GM12878 (cell line): ENCODE measurements at regions not wholly inside any gene's neighbourhood (a gene's known extent, or its start where the extent isn't known, plus 50 kb on each side); places are given as distances from the start of the nearest gene placed in this dataset.

Source experiments
- ATAC-seq: fragments of 200-7000 bp; cut with Tn5 transposase; 3 replicates; pipeline ENCODE4 v1.9.1; 2020; ENCODE audit warnings: mild to moderate bottlenecking, moderate library complexity
- BruUV-seq: library from RNA; stranded (reverse); fragments of 400-500 nt; replicated peaks from 2 replicates; lab custom pipeline; 2021; lab: Mats Ljungman, UMichigan
- CTCF ChIA-PET: fragments of 300-600 bp; sonication (Branson Sonifier 250); formaldehyde crosslinking; extraction: SDS; loops from one replicate; lab custom pipeline; 2021; ENCODE audit warnings: inconsistent platforms; lab: Yijun Ruan, JAX
- POLR2A ChIA-PET: fragments of 350-600 bp; formaldehyde crosslinking; extraction: SDS; loops from one replicate; lab custom pipeline; 2021; ENCODE audit warnings: inconsistent platforms; lab: Charles Lee
- RAD21 ChIA-PET: fragments of 300-600 bp; sonication (Branson Sonifier 250); formaldehyde crosslinking; loops from one replicate; lab custom pipeline; 2023; ENCODE audit warnings: antibody characterized with exemption; ENCODE audit not compliant: unreplicated experiment; lab: Charles Lee
- SMC1A ChIA-PET: fragments of 300-600 bp; sonication (Branson Sonifier 250); formaldehyde crosslinking; loops from one replicate; lab custom pipeline; 2023; ENCODE audit not compliant: unreplicated experiment, uncharacterized antibody; lab: Charles Lee
- DNase-seq: peaks from one replicate; pipeline ENCODE4 v3.0.0-alpha.2; 2011; ENCODE audit warnings: low read depth, low spot score
- FAIRE-seq: peaks from 3 replicates; lab custom pipeline; 2011; peaks lifted over from hg19 to GRCh38; lab: Jason Lieb, UNC
- H2AFZ ChIP-seq: 2 replicates; pipeline ENCODE4 v1.6.0; 2011; ENCODE audit warnings: low read depth, low read length, control low read depth; ENCODE audit not compliant: control insufficient read depth
- H3K27ac ChIP-seq: 2 replicates; pipeline ENCODE4 v1.5.1; 2011; ENCODE audit warnings: control low read depth; ENCODE audit not compliant: control insufficient read depth, insufficient read depth
- H3K27me3 ChIP-seq, 2 experiments: replicated peaks in 1 of 2; 2 replicates each; pipeline versions ENCODE4 v1.6.0 to v1.6.1; 2011; ENCODE audit warnings: low read length in 1 of 2; ENCODE audit not compliant: control insufficient read depth in 2 of 2, insufficient read depth in 2 of 2
- H3K36me3 ChIP-seq, 2 experiments: 2 replicates each; pipeline ENCODE4 v1.5.1; 2011; ENCODE audit warnings: low read length in 1 of 2; ENCODE audit not compliant: control insufficient read depth in 2 of 2, insufficient read depth in 2 of 2
- H3K4me1 ChIP-seq: 2 replicates; pipeline ENCODE4 v1.6.1; 2011; ENCODE audit warnings: mild to moderate bottlenecking, low read length, moderate library complexity, mixed read lengths; ENCODE audit not compliant: control insufficient read depth, insufficient read depth
- H3K4me2 ChIP-seq: 2 replicates; pipeline ENCODE4 v1.6.0; 2011; ENCODE audit warnings: control low read depth; ENCODE audit not compliant: control insufficient read depth, insufficient read depth
- H3K4me3 ChIP-seq: fragments of 200-600 bp; sonication (generic); 2 replicates; pipeline ENCODE4 v1.5.1; 2016
- H3K79me2 ChIP-seq: 2 replicates; pipeline ENCODE4 v1.6.0; 2011; ENCODE audit warnings: low read length; ENCODE audit not compliant: control insufficient read depth, insufficient read depth
- H3K9ac ChIP-seq: 2 replicates; pipeline ENCODE4 v1.8.0; 2011; ENCODE audit warnings: low read length, control low read depth, mixed read lengths; ENCODE audit not compliant: control insufficient read depth, insufficient read depth
- H3K9me3 ChIP-seq: replicated peaks from 3 replicates; pipeline ENCODE4 v1.5.1; 2011; ENCODE audit warnings: mild to moderate bottlenecking, low read length; ENCODE audit not compliant: control insufficient read depth, insufficient read depth
- H4K20me1 ChIP-seq: 2 replicates; pipeline ENCODE4 v1.6.0; 2011; ENCODE audit not compliant: control insufficient read depth, insufficient read depth
- CBFB ChIP-seq: IDR thresholded peaks from 2 replicates; pipeline ENCODE4 v1.6.1; 2016; ENCODE audit warnings: antibody characterized with exemption, low read depth
- EGR1 ChIP-seq, 2 experiments: IDR thresholded peaks; 1 replicate in 1 of 2; 2 replicates in 1 of 2; pipeline ENCODE4 v1.6.1; 2011 to 2012; ENCODE audit warnings: low read depth in 2 of 2, low read length in 2 of 2, borderline replicate concordance in 1 of 2, mild to moderate bottlenecking in 1 of 2, moderate library complexity in 1 of 2
- IKZF1 ChIP-seq: fragments of 450-650 bp; conservative IDR thresholded peaks from 2 replicates; pipeline ENCODE4 v1.6.1; 2017; ENCODE audit warnings: antibody characterized with exemption, mild to moderate bottlenecking
- NFYB ChIP-seq: IDR thresholded peaks from 2 replicates; pipeline ENCODE4 v1.6.1; 2011; ENCODE audit warnings: low read depth, mild to moderate bottlenecking, low read length, improper control_type of control experiment, moderate library complexity; ENCODE audit not compliant: insufficient read depth
- PAX5 ChIP-seq: IDR thresholded peaks from 2 replicates; pipeline ENCODE4 v1.6.1; 2011; ENCODE audit warnings: low read depth, low read length, borderline replicate concordance
- RUNX3 ChIP-seq: IDR thresholded peaks from 2 replicates; pipeline ENCODE4 v1.6.1; 2012; ENCODE audit warnings: low read length, inconsistent platforms
- TARDBP ChIP-seq: IDR thresholded peaks from 2 replicates; pipeline ENCODE4 v1.6.1; 2016; ENCODE audit warnings: borderline replicate concordance
- WGBS: methylation state at CpG from one replicate; pipeline ENCODE4 v1.1.6; 2016; ENCODE audit warnings: low lambda C conversion rate; ENCODE audit not compliant: insufficient replicate concordance, insufficient coverage; ENCODE audit errors: missing lambda C conversion rate; 5-methylcytosine and 5-hydroxymethylcytosine counted together
- in situ Hi-C: fragments of 300-500 bp; cut with MboI; formaldehyde crosslinking; loops from 9 replicates; pipeline ENCODE4 v1.14.3; 2018; ENCODE audit warnings: mixed read lengths
- intact Hi-C: fragments of 100-400 bp; cut with micrococcal nuclease; formaldehyde crosslinking; loops from one replicate; pipeline ENCODE4 v1.14.2; 2022; ENCODE audit not compliant: unreplicated experiment

DNA sequence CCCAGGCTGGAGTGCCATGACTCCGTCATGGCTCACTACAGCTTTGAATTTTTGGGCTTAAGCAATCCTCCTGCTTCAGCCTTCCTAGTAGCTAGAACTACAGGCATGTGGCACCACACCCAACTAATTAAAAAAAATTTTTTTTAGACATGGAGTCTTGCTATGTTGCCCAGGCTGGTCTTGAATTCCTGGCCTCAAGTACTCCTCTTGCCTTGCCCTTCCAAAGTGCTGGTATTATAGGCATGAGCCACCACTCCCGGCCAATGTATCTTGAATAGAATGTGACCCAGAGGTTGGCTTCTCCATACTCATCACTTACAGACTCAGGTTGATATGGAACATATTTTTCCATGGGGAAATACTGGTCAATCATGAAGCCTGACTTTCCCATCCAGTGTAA is 51.2 kb upstream of the JAK2 start (continued):
- no peak for TF ChIP-seq IKZF1

DNA sequence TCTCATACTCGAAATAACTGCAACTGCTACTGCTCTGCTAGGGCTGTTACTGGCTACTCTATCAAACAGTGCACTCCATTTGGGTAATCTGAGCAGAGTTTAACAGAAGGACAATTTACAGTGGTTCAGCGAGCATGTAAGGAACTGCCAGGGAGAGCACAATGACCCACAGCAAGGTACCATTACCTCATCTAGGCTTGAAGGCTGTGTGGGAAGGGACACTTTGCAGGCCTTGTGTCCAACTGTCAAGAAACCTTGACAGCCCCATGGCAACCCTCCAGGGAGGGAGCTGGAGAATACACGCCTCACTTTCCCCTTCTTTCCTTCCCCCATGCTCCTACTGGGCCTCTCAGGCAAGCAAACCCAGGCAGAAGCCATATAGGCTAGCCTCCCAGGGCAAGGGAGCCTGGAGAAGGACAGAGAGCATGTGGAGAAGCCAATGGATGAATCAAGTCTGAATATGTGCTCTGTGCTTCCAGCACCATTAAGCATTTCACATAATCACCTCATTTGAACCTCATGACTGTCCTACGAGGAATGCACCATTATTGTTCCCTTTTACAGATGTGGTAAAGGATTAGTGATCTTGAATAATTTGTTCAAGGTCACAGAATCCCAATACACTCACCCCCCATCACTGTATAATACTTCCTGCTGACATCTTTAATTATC is 49.9 kb upstream of the JAK2 start:
- no peak overlapping the region for H3K4me3 ChIP-seq
- BruUV-seq: no TSS peak
- no peak overlapping the region for H3K9ac ChIP-seq
- in situ Hi-C loops: no loop called here
- H2AFZ ChIP-seq: peak overlapping the region; percentile 54
- H3K4me1 ChIP-seq: peaks cover 35% of the 10 kb centered on the region
- H3K9me3 ChIP-seq: no peaks in the 10 kb centered on the region; the same call in 2 of the 3 replicates
- TF ChIP-seq NFYB (no peak), EGR1 (IDR thresholded peaks at IDR 0.05; ENCODE audit: borderline replicate concordance in 1 of 2, low read depth in 2 of 2, low read length in 2 of 2) (no peak), RUNX3 (0 out of 2 replicates have a peak, but pooled peaks have one; percentile 4), PAX5 (no peak), TARDBP (no peak), CBFB (no peak)
- TF ChIP-seq, all 136 proteins: peak for 1
- no peak overlapping the region for H3K4me2 ChIP-seq
- DNase-seq (no peak), FAIRE-seq (no peak), ATAC-seq (no peak)
- H3K27me3 ChIP-seq: no peaks in the 10 kb centered on the region
- no peaks in the 10 kb centered on the region for H3K36me3 ChIP-seq
- ChIA-PET POLR2A (no interaction called here), RAD21 (interaction anchor here (1.0 to 6.3 kb wide), 2 partner anchors 11 to 36 kb away, joined by 3 to 43 read pairs; no protein-coding TSS in a partner anchor), SMC1A (interaction anchor here (1.3 to 6.9 kb wide), 3 partner anchors 11 to 51 kb away, joined by 6 to 66 read pairs (median 7); no protein-coding TSS in a partner anchor), CTCF (interaction anchor here (1.0 to 3.3 kb wide), 5 partner anchors 10 to 172 kb away, joined by 3 to 22 read pairs (median 5); no protein-coding TSS in a partner anchor)
- no peaks in the 10 kb centered on the region for H3K79me2 ChIP-seq
- no peak overlapping the region for H3K27ac ChIP-seq
- H4K20me1 ChIP-seq: no peaks in the 10 kb centered on the region
- 99% methylated on average over 4 of the region's 4 CpGs for WGBS
- intact Hi-C loops: loop anchor here (5.0 kb wide), 3 partner anchors 118 to 657 kb away; partner anchors contain the start of gene PLGRKT
